ENCODE measurements at regions not wholly inside any gene's neighbourhood (a gene's known extent, or its start where the extent isn't known, plus 50 kb on each side); places are given as distances from the start of the nearest gene placed in this dataset.

DNA sequence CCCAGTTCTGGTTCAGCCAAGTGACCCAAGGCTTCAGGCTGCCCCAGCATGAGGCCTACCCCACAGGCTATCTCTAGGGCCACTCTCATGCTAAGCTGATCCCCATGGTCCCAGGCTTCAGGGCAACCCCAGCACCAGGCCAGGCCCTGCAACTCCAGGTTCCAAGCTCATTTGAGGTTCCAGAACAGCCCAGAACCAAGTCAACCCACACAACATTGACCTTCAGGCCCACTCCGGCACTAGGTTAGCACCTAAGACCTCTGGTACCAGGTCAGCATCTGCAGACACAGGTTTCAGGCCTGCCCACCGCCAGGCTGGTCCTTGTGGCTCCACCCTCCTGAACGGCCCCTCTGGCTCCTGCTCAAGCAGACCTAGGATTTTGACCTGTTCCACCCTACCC is 421.2 kb downstream of the CDH11 start:
- H3K4me1 ChIP-seq = no peaks in the 10 kb centered on the region
- no peaks in the 10 kb centered on the region for H3K27me3 ChIP-seq
- no peaks in the 10 kb centered on the region for H3K36me3 ChIP-seq
- TF ChIP-seq, protein P1, sequence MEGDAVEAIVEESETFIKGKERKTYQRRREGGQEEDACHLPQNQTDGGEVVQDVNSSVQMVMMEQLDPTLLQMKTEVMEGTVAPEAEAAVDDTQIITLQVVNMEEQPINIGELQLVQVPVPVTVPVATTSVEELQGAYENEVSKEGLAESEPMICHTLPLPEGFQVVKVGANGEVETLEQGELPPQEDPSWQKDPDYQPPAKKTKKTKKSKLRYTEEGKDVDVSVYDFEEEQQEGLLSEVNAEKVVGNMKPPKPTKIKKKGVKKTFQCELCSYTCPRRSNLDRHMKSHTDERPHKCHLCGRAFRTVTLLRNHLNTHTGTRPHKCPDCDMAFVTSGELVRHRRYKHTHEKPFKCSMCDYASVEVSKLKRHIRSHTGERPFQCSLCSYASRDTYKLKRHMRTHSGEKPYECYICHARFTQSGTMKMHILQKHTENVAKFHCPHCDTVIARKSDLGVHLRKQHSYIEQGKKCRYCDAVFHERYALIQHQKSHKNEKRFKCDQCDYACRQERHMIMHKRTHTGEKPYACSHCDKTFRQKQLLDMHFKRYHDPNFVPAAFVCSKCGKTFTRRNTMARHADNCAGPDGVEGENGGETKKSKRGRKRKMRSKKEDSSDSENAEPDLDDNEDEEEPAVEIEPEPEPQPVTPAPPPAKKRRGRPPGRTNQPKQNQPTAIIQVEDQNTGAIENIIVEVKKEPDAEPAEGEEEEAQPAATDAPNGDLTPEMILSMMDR (IDR thresholded peaks at IDR 0.05) = no peak
- DNase-seq = no peak
- intact Hi-C loops (cut with DNase I) = no loop called here
- no peak overlapping the region for H3K4me3 ChIP-seq
- H3K9me3 ChIP-seq = no peaks in the 10 kb centered on the region
- no peak overlapping the region for H3K9ac ChIP-seq (ENCODE audit: low read depth in 2 of 2, low read length in 2 of 2)
- H3K27ac ChIP-seq = no peak overlapping the region

DNA sequence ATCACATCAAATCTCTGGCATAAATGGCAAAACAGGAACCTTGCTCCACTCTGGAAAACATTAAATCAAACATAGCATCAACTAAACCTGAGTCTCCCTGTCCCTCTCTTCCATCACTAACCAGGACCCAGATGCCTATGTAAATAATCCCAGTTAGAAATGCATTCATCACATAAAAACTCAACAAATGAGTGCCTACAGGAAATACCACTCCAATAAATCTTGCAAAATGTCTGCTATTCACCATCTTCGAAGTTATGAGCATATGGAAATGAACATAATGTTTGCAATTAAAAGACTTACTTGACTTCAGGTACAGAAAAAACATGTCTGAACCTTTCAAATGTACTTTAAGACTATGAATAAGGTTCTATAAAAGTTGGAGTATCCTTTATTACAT is 425.0 kb downstream of the CDH11 start:
- TF ChIP-seq, protein P1 (IDR thresholded peaks at IDR 0.05) = no peak
- Histone ChIP-seq H3K27ac (no peak overlapping the region), H3K4me1 (no peaks in the 10 kb centered on the region), H3K27me3 (no peaks in the 10 kb centered on the region), H3K9me3 (no peaks in the 10 kb centered on the region), H3K9ac (ENCODE audit: low read depth in 2 of 2, low read length in 2 of 2) (no peak overlapping the region), H3K4me3 (no peak overlapping the region), H3K36me3 (no peaks in the 10 kb centered on the region)
- DNase-seq = no peak
- intact Hi-C loops (cut with DNase I) = no loop called here

DNA sequence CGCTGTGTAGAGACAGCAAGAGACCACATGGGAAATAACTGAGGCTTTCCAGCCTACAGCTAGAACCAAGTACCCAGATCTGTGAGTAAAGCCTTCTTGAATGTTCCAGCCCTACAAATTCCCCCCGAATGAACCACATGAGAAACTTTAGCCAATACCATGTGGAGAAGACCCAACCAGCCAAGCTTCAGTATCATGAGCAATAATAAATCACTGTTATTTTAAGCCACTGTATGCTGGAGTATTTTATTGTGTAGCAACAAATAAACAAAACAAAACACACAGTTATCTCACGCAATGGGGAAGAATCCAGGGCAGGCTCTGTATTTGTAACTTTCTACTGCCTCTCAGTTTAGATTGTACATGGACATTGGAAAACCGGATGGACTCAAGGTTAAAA is 426.2 kb downstream of the CDH11 start:
- Histone ChIP-seq H3K9me3 (no peaks in the 10 kb centered on the region), H3K9ac (ENCODE audit: low read depth in 2 of 2, low read length in 2 of 2) (no peak overlapping the region), H3K4me3 (no peak overlapping the region), H3K27ac (no peak overlapping the region), H3K4me1 (no peaks in the 10 kb centered on the region), H3K27me3 (no peaks in the 10 kb centered on the region), H3K36me3 (no peaks in the 10 kb centered on the region)
- no peak for DNase-seq
- TF ChIP-seq, protein P1 (IDR thresholded peaks at IDR 0.05) = no peak
- intact Hi-C loops (cut with DNase I) = no loop called here

DNA sequence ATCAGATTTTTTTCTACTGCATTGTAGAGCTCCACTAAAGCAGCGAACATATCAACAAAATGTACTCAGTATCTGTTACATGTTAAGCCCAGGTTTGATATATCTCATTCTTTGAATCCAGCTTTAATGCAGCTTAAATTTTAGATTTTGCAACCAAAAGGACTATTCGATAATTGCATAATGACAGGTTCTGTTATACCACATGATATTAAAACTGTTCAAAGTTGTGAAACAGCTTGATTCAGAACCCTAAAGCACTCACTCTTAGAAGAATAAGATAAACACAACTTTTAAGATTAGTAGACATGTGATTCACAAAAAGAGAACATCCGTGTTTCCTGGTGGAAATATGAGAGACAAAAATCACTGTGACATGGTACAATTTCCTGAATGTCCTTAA is 427.9 kb downstream of the CDH11 start:
- Histone ChIP-seq H3K27me3 (no peaks in the 10 kb centered on the region), H3K4me1 (no peaks in the 10 kb centered on the region), H3K9me3 (no peaks in the 10 kb centered on the region), H3K27ac (no peak overlapping the region), H3K36me3 (no peaks in the 10 kb centered on the region), H3K4me3 (no peak overlapping the region), H3K9ac (ENCODE audit: low read depth in 2 of 2, low read length in 2 of 2) (no peak overlapping the region)
- TF ChIP-seq, protein P1 (IDR thresholded peaks at IDR 0.05) = no peak
- intact Hi-C loops (cut with DNase I) = no loop called here
- DNase-seq = no peak

DNA sequence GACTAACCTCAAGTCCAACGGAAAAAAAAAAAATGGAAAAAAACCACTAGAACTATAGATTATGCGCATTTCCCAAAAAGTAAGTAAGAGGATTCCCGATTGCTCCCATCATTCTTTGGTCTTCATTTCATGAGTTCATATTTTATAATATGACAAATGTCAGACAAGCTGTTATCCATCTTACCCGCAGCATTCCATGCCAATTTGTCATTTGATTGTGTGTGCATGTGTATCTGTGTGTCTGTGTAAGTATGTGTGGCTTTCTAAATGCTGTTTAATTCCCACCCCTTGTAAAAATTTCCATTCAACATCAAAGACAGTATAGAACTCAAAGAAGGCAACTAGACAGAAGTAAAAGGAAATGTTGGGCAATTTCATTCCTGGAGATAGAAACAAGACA is 434.1 kb downstream of the CDH11 start:
- H3K27ac ChIP-seq = no peak overlapping the region
- no peaks in the 10 kb centered on the region for H3K36me3 ChIP-seq
- no peak for DNase-seq
- H3K4me3 ChIP-seq = no peak overlapping the region
- no peak overlapping the region for H3K9ac ChIP-seq (ENCODE audit: low read depth in 2 of 2, low read length in 2 of 2)
- intact Hi-C loops (cut with DNase I) = no loop called here
- TF ChIP-seq, protein P1 (IDR thresholded peaks at IDR 0.05) = no peak
- H3K9me3 ChIP-seq = no peaks in the 10 kb centered on the region
- no peaks in the 10 kb centered on the region for H3K4me1 ChIP-seq
- no peaks in the 10 kb centered on the region for H3K27me3 ChIP-seq

DNA sequence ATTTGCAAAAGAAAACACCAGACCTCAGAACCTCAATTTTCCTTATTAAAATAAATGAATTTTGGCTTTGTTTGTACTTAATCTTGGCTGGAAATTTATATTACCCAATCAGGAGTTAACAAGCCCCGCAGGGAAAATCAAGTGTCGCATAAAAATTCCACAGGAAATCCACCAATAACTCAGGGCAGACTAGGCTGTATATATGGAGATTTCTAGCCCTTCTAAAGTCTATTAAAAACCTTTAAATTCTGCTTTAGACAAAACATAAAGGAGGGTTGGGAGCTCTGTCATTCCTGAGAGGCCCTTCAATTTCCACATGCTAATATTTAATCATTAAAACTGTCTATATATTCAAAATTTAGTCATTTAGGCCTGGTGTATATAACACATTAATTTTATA is 434.7 kb downstream of the CDH11 start:
- intact Hi-C loops (cut with DNase I) = no loop called here
- no peak for DNase-seq
- TF ChIP-seq, protein P1 (IDR thresholded peaks at IDR 0.05) = no peak

More for the DNA sequence above, 434.7 kb downstream of the CDH11 start:
- H3K4me1 ChIP-seq = no peaks in the 10 kb centered on the region
- H3K27me3 ChIP-seq = no peaks in the 10 kb centered on the region
- H3K9me3 ChIP-seq = no peaks in the 10 kb centered on the region
- H3K4me3 ChIP-seq = no peak overlapping the region
- H3K9ac ChIP-seq (ENCODE audit: low read depth in 2 of 2, low read length in 2 of 2) = no peak overlapping the region
- H3K36me3 ChIP-seq = no peaks in the 10 kb centered on the region
- H3K27ac ChIP-seq = no peak overlapping the region

All from colonic mucosa (tissue), 4 donors.